H9 (cell line): ENCODE measurements at regions not wholly inside any gene's neighbourhood (a gene's known extent, or its start where the extent isn't known, plus 50 kb on each side); places are given as distances from the start of the nearest gene placed in this dataset.

ENCODE experiments used
- DNase-seq: peaks from one replicate; pipeline ENCODE4 v3.0.0-alpha.2; 2017
- H2AFZ ChIP-seq: one replicate; pipeline ENCODE4 v1.6.1; 2013; ENCODE audit warnings: mild to moderate bottlenecking, low read length, control low read depth, moderate library complexity
- H2AK5ac ChIP-seq: 2 replicates; pipeline ENCODE4 v1.6.1; 2013; ENCODE audit warnings: low read length, control low read depth, mixed read lengths; ENCODE audit not compliant: insufficient read length
- H2BK120ac ChIP-seq: one replicate; pipeline ENCODE4 v1.6.1; 2013; ENCODE audit warnings: low read depth, mild to moderate bottlenecking, low read length, control low read depth, inconsistent platforms; ENCODE audit not compliant: poor library complexity, severe bottlenecking
- H2BK12ac ChIP-seq: 2 replicates; pipeline ENCODE4 v1.6.1; 2013; ENCODE audit warnings: low read length, control low read depth, mixed read lengths, low read depth; ENCODE audit not compliant: insufficient read length
- H2BK15ac ChIP-seq: 2 replicates; pipeline ENCODE4 v1.6.1; 2013; ENCODE audit warnings: low read depth, low read length, control low read depth
- H2BK20ac ChIP-seq: one replicate; pipeline ENCODE4 v1.6.1; 2013; ENCODE audit warnings: low read depth, mild to moderate bottlenecking, low read length, control low read depth, inconsistent platforms; ENCODE audit not compliant: poor library complexity, severe bottlenecking
- H2BK5ac ChIP-seq: 2 replicates; pipeline ENCODE4 v1.6.1; 2013; ENCODE audit warnings: low read length, control low read depth, mixed read lengths; ENCODE audit not compliant: insufficient read length
- H3K14ac ChIP-seq: 2 replicates; pipeline ENCODE4 v1.6.1; 2013; ENCODE audit warnings: low read length, control low read depth; ENCODE audit not compliant: insufficient read depth
- H3K18ac ChIP-seq: 2 replicates; pipeline ENCODE4 v1.6.1; 2013; ENCODE audit warnings: low read depth, mild to moderate bottlenecking, mixed read lengths, low read length, control low read depth; ENCODE audit not compliant: insufficient read length
- H3K23ac ChIP-seq: 2 replicates; pipeline ENCODE4 v1.6.1; 2013; ENCODE audit warnings: low read length, control low read depth, mixed read lengths, low read depth; ENCODE audit not compliant: insufficient read length
- H3K23me2 ChIP-seq: 2 replicates; pipeline ENCODE4 v1.6.1; 2013; ENCODE audit warnings: low read depth, mild to moderate bottlenecking, mixed read lengths, low read length, control low read depth; ENCODE audit not compliant: insufficient read length, poor library complexity, severe bottlenecking
- H3K27ac ChIP-seq: 2 replicates; pipeline ENCODE4 v1.5.1; 2013; ENCODE audit warnings: low read length, control low read depth, mixed read lengths, low read depth; ENCODE audit not compliant: insufficient read length
- H3K27me3 ChIP-seq: 2 replicates; pipeline ENCODE4 v1.6.1; 2013; ENCODE audit warnings: low read length, control low read depth, inconsistent platforms; ENCODE audit not compliant: insufficient read depth
- H3K4ac ChIP-seq: 2 replicates; pipeline ENCODE4 v1.6.1; 2013; ENCODE audit warnings: low read depth, mild to moderate bottlenecking, control low read depth, inconsistent platforms, low read length, moderate library complexity
- H3K4me1 ChIP-seq: 2 replicates; pipeline ENCODE4 v1.6.1; 2013; ENCODE audit warnings: low read length, control low read depth, inconsistent platforms; ENCODE audit not compliant: insufficient read depth
- H3K4me2 ChIP-seq: 2 replicates; pipeline ENCODE4 v1.6.1; 2013; ENCODE audit warnings: low read length, control low read depth, mixed read lengths; ENCODE audit not compliant: insufficient read length, insufficient read depth
- H3K56ac ChIP-seq: 2 replicates; pipeline ENCODE4 v1.6.1; 2013; ENCODE audit warnings: low read depth, mild to moderate bottlenecking, mixed read lengths, low read length, control low read depth; ENCODE audit not compliant: insufficient read length
- H3K79me1 ChIP-seq: 2 replicates; pipeline ENCODE4 v1.6.1; 2013; ENCODE audit warnings: low read depth, mild to moderate bottlenecking, moderate library complexity, low read length, control low read depth, inconsistent platforms; ENCODE audit not compliant: insufficient read depth, poor library complexity, severe bottlenecking
- H3K79me2 ChIP-seq: 2 replicates; pipeline ENCODE4 v1.6.1; 2013; ENCODE audit warnings: low read length, control low read depth, inconsistent platforms; ENCODE audit not compliant: insufficient read depth
- H3K9ac ChIP-seq: 2 replicates; pipeline ENCODE4 v1.6.1; 2013; ENCODE audit warnings: low read length, control low read depth, mixed read lengths; ENCODE audit not compliant: insufficient read length; ENCODE audit errors: extremely low read depth
- H3K9me3 ChIP-seq: one replicate; pipeline ENCODE4 v1.6.1; 2013; ENCODE audit warnings: low read depth, low read length, inconsistent platforms; ENCODE audit not compliant: control insufficient read depth
- H3T11ph ChIP-seq: one replicate; pipeline ENCODE4 v1.6.1; 2013; ENCODE audit warnings: mild to moderate bottlenecking, low read length, control low read depth, inconsistent platforms
- H4K20me1 ChIP-seq: one replicate; pipeline ENCODE4 v1.6.1; 2013; ENCODE audit not compliant: control insufficient read depth, insufficient read length, insufficient read depth
- H4K5ac ChIP-seq: 2 replicates; pipeline ENCODE4 v1.6.1; 2013; ENCODE audit warnings: low read depth, mild to moderate bottlenecking, mixed read lengths, low read length, control low read depth; ENCODE audit not compliant: insufficient read length
- H4K8ac ChIP-seq: replicated peaks from 2 replicates; pipeline ENCODE4 v1.6.1; 2013; ENCODE audit warnings: low read length, control low read depth, mixed read lengths, low read depth; ENCODE audit not compliant: insufficient read length
- H4K91ac ChIP-seq: 2 replicates; pipeline ENCODE4 v1.6.1; 2013; ENCODE audit warnings: low read depth, mild to moderate bottlenecking, moderate library complexity, mixed read lengths, low read length, control low read depth; ENCODE audit not compliant: insufficient read length
- H3K27ac Mint-ChIP-seq, 3 experiments: 2 replicates in 2 of 3; 3 replicates in 1 of 3; pipeline ENCODE4 v1.8.0; 2020 to 2021; ENCODE audit warnings: mixed read lengths in 3 of 3, mild to moderate bottlenecking in 1 of 3, moderate library complexity in 1 of 3
- H3K27me3 Mint-ChIP-seq: 2 replicates; pipeline ENCODE4 v1.8.0; 2021; ENCODE audit warnings: low read depth, mild to moderate bottlenecking, moderate library complexity, mixed read lengths
- H3K36me3 Mint-ChIP-seq, 3 experiments: 2 replicates in 2 of 3; 3 replicates in 1 of 3; pipeline ENCODE4 v1.8.0; 2020 to 2021; ENCODE audit warnings: low read depth in 3 of 3, mixed read lengths in 3 of 3; ENCODE audit not compliant: insufficient read depth in 1 of 3
- H3K4me1 Mint-ChIP-seq, 2 experiments: 2 replicates each; pipeline ENCODE4 v1.8.0; 2020; ENCODE audit warnings: mixed read lengths in 2 of 2
- H3K4me3 Mint-ChIP-seq, 2 experiments: 2 replicates in 1 of 2; 3 replicates in 1 of 2; pipeline ENCODE4 v1.8.0; 2020 to 2021; ENCODE audit warnings: mild to moderate bottlenecking in 2 of 2, mixed read lengths in 2 of 2, moderate library complexity in 1 of 2
- H3K9me3 Mint-ChIP-seq, 2 experiments: 2 replicates in 1 of 2; 3 replicates in 1 of 2; pipeline ENCODE4 v1.8.0; 2020; ENCODE audit warnings: mild to moderate bottlenecking in 2 of 2, mixed read lengths in 2 of 2, moderate library complexity in 1 of 2
- WGBS: extraction: QIAGEN DNeasy Blood & Tissue Kit; methylation state at CpG from one replicate; pipeline ENCODE4 v1.1.7; 2013; ENCODE audit warnings: missing lambda C conversion rate, low lambda C conversion rate, mixed read lengths; ENCODE audit not compliant: insufficient read length; ENCODE audit errors: extremely low coverage; 5-methylcytosine and 5-hydroxymethylcytosine counted together
- TF ChIP-seq, protein P1 (sequence below): fragments of 200-600 bp; sonication (generic); conservative IDR thresholded peaks from 3 replicates; pipeline ENCODE4 v1.8.0; 2021; ENCODE audit warnings: antibody characterized with exemption, mild to moderate bottlenecking

GRCh38 chr7:119270644-119271043 is 1002.3 kb upstream of the KCND2 start:
- no peak overlapping the region for H3K4me2 ChIP-seq

More at GRCh38 chr7:119270644-119271043, 1002.3 kb upstream of the KCND2 start:
- no peak overlapping the region for H3K56ac ChIP-seq
- H3K9me3 ChIP-seq: no peaks in the 10 kb centered on the region
- H3K9ac ChIP-seq: no peak overlapping the region
- Mint-ChIP-seq H3K4me3 (no peak overlapping the region), H3K27ac (no peak overlapping the region), H3K27me3 (peaks cover 6% of the 10 kb centered on the region), H3K36me3 (no peaks in the 10 kb centered on the region; a peak in 1 of 7 replicates), H3K9me3 (no peaks in the 10 kb centered on the region), H3K4me1 (peaks cover 3 to 7% of the 10 kb centered on the region in 2 experiments; a peak in 1 of 4 replicates)
- no peak overlapping the region for H3K14ac ChIP-seq
- no peak overlapping the region for H2AFZ ChIP-seq
- H3K27ac ChIP-seq: no peak overlapping the region
- DNase-seq: no peak
- H2BK20ac ChIP-seq: no peak overlapping the region
- H3K27me3 ChIP-seq: no peaks in the 10 kb centered on the region
- no peak overlapping the region for H4K91ac ChIP-seq
- no peak overlapping the region for H3T11ph ChIP-seq
- H2AK5ac ChIP-seq: no peak overlapping the region
- no peaks in the 10 kb centered on the region for H3K23me2 ChIP-seq
- H3K4ac ChIP-seq: no peak overlapping the region
- TF ChIP-seq, protein P1, sequence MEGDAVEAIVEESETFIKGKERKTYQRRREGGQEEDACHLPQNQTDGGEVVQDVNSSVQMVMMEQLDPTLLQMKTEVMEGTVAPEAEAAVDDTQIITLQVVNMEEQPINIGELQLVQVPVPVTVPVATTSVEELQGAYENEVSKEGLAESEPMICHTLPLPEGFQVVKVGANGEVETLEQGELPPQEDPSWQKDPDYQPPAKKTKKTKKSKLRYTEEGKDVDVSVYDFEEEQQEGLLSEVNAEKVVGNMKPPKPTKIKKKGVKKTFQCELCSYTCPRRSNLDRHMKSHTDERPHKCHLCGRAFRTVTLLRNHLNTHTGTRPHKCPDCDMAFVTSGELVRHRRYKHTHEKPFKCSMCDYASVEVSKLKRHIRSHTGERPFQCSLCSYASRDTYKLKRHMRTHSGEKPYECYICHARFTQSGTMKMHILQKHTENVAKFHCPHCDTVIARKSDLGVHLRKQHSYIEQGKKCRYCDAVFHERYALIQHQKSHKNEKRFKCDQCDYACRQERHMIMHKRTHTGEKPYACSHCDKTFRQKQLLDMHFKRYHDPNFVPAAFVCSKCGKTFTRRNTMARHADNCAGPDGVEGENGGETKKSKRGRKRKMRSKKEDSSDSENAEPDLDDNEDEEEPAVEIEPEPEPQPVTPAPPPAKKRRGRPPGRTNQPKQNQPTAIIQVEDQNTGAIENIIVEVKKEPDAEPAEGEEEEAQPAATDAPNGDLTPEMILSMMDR: no peak
- H2BK5ac ChIP-seq: no peak overlapping the region
- no peak overlapping the region for H2BK120ac ChIP-seq
- H3K4me1 ChIP-seq: no peaks in the 10 kb centered on the region
- H2BK15ac ChIP-seq: no peak overlapping the region
- no peak overlapping the region for H4K8ac ChIP-seq
- no peaks in the 10 kb centered on the region for H3K79me1 ChIP-seq
- no peaks in the 10 kb centered on the region for H4K20me1 ChIP-seq
- no peak overlapping the region for H2BK12ac ChIP-seq
- no peak overlapping the region for H4K5ac ChIP-seq
- H3K23ac ChIP-seq: no peak overlapping the region
- WGBS: no CpG with 5 or more reads among the region's 6 CpGs
- no peaks in the 10 kb centered on the region for H3K79me2 ChIP-seq
- H3K18ac ChIP-seq: no peak overlapping the region
